Activated T-helper 17 cell treated with anti-CD3 and anti-CD28 coated beads, Interleukin-2, amount 50 U/mL, for 72 hours (primary cell): ENCODE measurements at regions not wholly inside any gene's neighbourhood (a gene's known extent, or its start where the extent isn't known, plus 50 kb on each side); places are given as distances from the start of the nearest gene placed in this dataset.
"Not testable (repeated sequence)": the region's sequence is repeated elsewhere in the genome, so short reads cannot be mapped to it uniquely, and the experiment has no call there.

Experiments used
- ATAC-seq: fragments of 150-1000 bp; cut with Tn5 transposase; replicated peaks from 2 replicates; pipeline ENCODE4 v1.10.0; 2021; ENCODE audit warnings: mild to moderate bottlenecking, moderate library complexity
- H3K27ac Mint-ChIP-seq: one replicate; pipeline ENCODE4 v1.8.0; 2022; ENCODE audit warnings: mixed read lengths
- H3K27me3 Mint-ChIP-seq: one replicate; pipeline ENCODE4 v1.8.0; 2022; ENCODE audit warnings: mixed read lengths
- H3K36me3 Mint-ChIP-seq: one replicate; pipeline ENCODE4 v1.8.0; 2022; ENCODE audit warnings: low read depth, mild to moderate bottlenecking, mixed read lengths
- H3K4me1 Mint-ChIP-seq: one replicate; pipeline ENCODE4 v1.8.0; 2022; ENCODE audit warnings: mixed read lengths
- H3K4me3 Mint-ChIP-seq: one replicate; pipeline ENCODE4 v1.8.0; 2022; ENCODE audit warnings: mild to moderate bottlenecking, mixed read lengths
- H3K9me3 Mint-ChIP-seq: one replicate; pipeline ENCODE4 v1.8.0; 2022; ENCODE audit warnings: mixed read lengths

GRCh38 chr13:80173224-80173623 is 167.7 kb downstream of the SPRY2 start:
- ATAC-seq = no peak
- Mint-ChIP-seq H3K9me3 (peaks cover 3% of the 10 kb centered on the region), H3K27me3 (no peaks in the 10 kb centered on the region), H3K27ac (no peak overlapping the region), H3K4me1 (no peaks in the 10 kb centered on the region), H3K36me3 (no peaks in the 10 kb centered on the region), H3K4me3 (no peak overlapping the region)

DNA sequence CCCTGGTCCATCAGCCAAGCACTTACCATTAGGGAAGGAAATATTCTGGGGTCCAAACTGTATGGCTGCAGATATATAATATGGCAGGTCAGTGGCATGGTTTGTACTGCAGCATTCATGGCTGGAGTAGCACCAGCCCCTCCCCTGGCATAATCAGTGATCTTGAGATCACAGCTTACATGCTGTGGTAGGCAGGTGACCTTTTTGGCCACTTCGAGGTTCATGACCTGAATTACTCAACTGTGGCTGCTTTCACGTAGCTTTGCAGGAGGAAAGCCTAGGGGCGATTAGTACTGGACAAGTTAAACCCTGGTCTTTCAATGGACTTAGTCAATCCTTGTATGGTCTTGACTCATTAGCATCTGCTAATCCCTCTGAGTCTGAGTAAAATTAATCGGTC is 169.8 kb downstream of the SPRY2 start:
- Mint-ChIP-seq H3K27me3 (no peaks in the 10 kb centered on the region), H3K27ac (no peak overlapping the region), H3K9me3 (peaks cover 3% of the 10 kb centered on the region), H3K4me3 (no peak overlapping the region), H3K4me1 (no peaks in the 10 kb centered on the region), H3K36me3 (no peaks in the 10 kb centered on the region)
- ATAC-seq = no peak

DNA sequence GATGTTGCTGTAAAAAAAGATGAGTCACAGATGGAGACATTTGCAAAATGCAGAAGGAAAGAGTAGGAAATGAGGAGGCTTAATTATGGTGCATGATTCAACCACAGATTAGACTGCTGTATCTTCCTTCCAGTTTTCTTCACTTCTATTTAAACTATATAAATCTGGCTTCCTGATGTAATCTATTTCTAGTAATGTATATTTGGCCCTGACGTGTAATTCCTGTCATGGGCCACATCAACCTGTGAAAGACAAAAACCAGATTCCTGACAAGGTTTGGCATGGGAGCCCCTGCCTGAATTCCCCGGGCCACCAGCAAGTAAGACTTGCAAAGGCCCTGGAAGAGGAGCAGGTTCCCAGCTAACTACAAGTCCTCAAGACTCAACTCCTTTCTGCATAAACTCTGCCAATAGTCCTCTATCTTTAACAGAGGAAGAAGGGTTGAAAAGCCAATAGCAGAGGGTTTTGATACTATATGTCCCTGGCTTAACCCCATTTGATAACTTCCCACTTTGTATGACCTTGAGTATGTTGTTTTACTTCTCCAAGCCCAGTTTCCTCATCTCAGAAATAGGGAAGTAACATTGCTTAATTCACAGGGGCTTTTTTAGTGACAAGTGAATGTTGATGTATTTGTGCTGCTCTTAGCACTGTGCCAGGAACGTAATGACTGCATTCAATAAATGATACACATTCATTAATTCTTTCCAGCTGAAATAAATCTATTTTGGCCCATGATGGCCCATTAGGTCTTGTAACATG is 172.7 kb downstream of the SPRY2 start:
- H3K4me1 Mint-ChIP-seq = no peaks in the 10 kb centered on the region
- no peak for ATAC-seq
- H3K36me3 Mint-ChIP-seq = no peaks in the 10 kb centered on the region
- H3K27ac Mint-ChIP-seq = no peak overlapping the region
- H3K9me3 Mint-ChIP-seq = peaks cover 3% of the 10 kb centered on the region
- no peaks in the 10 kb centered on the region for H3K27me3 Mint-ChIP-seq
- no peak overlapping the region for H3K4me3 Mint-ChIP-seq

DNA sequence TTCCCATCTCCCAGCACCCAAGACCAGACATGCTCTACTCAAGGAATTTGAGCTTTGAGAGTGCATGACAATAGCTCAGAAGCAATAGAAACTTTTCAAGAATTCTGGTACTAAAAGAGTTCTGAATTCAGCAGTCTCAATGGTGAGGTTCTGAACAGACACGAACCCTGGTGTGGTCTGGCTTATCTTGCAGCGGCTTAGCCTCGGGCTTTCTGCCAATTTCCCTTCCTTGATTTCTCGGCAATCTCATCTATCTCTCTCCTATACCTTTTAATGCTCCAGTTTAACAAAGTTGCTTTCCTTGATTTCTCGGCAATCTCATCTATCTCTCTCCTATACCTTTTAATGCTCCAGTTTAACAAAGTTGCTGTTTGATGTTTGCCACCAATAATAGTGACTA is 174.6 kb downstream of the SPRY2 start:
- no peak for ATAC-seq
- no peak overlapping the region for H3K4me3 Mint-ChIP-seq
- H3K4me1 Mint-ChIP-seq = no peaks in the 10 kb centered on the region
- no peaks in the 10 kb centered on the region for H3K36me3 Mint-ChIP-seq
- no peak overlapping the region for H3K27ac Mint-ChIP-seq
- H3K9me3 Mint-ChIP-seq = peaks cover 3% of the 10 kb centered on the region
- H3K27me3 Mint-ChIP-seq = no peaks in the 10 kb centered on the region

GRCh38 chr13:80164462-80164861 is 176.5 kb downstream of the SPRY2 start:
- H3K36me3 Mint-ChIP-seq = no peaks in the 10 kb centered on the region
- H3K4me1 Mint-ChIP-seq = no peaks in the 10 kb centered on the region
- H3K27ac Mint-ChIP-seq = no peak overlapping the region
- H3K4me3 Mint-ChIP-seq = no peak overlapping the region
- no peaks in the 10 kb centered on the region for H3K27me3 Mint-ChIP-seq
- no peak for ATAC-seq
- peaks cover 3% of the 10 kb centered on the region for H3K9me3 Mint-ChIP-seq

GRCh38 chr13:80161896-80162295 is 179.0 kb downstream of the SPRY2 start:
- no peak overlapping the region for H3K27ac Mint-ChIP-seq
- no peaks in the 10 kb centered on the region for H3K36me3 Mint-ChIP-seq
- H3K4me3 Mint-ChIP-seq = no peak overlapping the region
- no peak for ATAC-seq
- H3K4me1 Mint-ChIP-seq = no peaks in the 10 kb centered on the region
- H3K27me3 Mint-ChIP-seq = no peaks in the 10 kb centered on the region
- no peaks in the 10 kb centered on the region for H3K9me3 Mint-ChIP-seq

- no peak overlapping the region for H3K27ac Mint-ChIP-seq
- ATAC-seq = no peak
- no peak overlapping the region for H3K4me3 Mint-ChIP-seq
- no peaks in the 10 kb centered on the region for H3K4me1 Mint-ChIP-seq
- H3K27me3 Mint-ChIP-seq = no peaks in the 10 kb centered on the region
- no peaks in the 10 kb centered on the region for H3K36me3 Mint-ChIP-seq
- H3K9me3 Mint-ChIP-seq = peaks cover 4% of the 10 kb centered on the region
Measured at GRCh38 chr13:80161219-80161618, 179.7 kb downstream of the SPRY2 start.

DNA sequence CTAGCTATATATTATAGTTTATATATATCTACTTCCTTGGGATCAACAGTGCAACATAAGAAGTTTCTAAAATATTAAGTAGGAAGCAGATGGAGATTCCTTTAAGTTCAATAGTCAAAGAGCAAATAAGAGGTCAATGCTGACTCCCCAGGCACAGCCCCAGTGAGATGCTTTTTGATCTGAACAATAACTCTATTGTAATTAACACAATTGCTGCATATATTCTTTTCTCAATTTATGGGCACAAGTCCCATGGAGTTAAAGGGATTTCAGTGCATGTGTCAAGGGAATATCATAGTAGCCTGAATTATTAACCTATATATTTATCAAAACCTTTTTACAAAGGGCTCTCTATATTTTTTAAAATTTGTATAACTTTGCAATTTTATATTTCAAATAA is 180.8 kb downstream of the SPRY2 start:
- Mint-ChIP-seq H3K27me3 (no peaks in the 10 kb centered on the region), H3K27ac (no peak overlapping the region), H3K4me3 (no peak overlapping the region), H3K9me3 (peaks cover 4% of the 10 kb centered on the region), H3K36me3 (no peaks in the 10 kb centered on the region), H3K4me1 (no peaks in the 10 kb centered on the region)
- no peak for ATAC-seq

DNA sequence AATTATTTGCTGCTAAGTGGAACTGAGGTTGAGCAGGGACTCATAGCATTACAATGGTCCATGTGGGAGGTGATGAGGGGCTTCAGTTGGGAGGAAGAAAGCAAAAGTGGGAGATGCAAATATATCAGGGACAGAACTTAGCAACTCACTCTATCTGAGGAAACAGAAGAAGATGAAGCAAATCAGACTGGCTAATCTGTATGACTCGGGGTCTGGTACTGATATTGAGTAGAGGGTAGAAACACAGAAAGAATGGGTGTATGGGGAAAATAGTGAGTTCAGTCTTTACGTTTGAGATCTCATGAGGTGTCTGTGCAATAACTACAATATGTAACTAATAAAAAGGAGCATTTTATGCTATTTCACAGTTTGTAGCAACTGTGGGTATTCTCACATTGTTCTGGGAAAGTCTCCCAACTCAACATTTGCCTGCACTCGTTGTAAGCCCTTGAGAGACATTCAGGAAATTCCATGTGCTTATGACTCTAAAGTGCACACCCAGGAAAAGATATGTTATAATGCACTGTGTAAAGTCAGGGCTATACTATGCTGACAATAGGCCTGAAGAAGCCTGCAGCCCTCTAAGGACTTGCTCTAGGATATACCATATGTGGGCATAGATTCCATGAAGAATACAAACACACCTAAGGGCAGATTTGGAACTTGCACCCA is 183.5 kb downstream of the SPRY2 start:
- no peaks in the 10 kb centered on the region for H3K4me1 Mint-ChIP-seq
- no peak overlapping the region for H3K27ac Mint-ChIP-seq
- no peaks in the 10 kb centered on the region for H3K27me3 Mint-ChIP-seq
- peaks cover 4% of the 10 kb centered on the region for H3K9me3 Mint-ChIP-seq
- ATAC-seq = no peak
- no peak overlapping the region for H3K4me3 Mint-ChIP-seq
- H3K36me3 Mint-ChIP-seq = no peaks in the 10 kb centered on the region

DNA sequence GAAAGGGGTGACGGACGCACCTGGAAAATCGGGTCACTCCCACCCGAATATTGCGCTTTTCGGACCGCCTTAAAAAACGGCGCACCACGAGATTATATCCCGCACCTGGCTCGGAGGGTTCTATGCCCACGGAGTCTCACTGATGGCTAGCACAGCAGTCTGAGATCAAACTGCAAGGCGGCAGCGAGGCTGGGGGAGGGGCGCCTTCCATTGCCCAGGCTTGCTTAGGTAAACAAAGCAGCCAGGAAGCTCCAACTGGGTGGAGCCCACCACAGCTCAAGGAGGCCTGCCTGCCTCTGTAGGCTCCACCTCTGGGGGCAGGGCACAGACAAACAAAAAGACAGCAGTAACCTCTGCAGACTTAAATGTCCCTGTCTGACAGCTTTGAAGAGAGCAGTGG is 188.8 kb downstream of the SPRY2 start:
- H3K27me3 Mint-ChIP-seq, ATAC-seq, H3K4me1 Mint-ChIP-seq, H3K4me3 Mint-ChIP-seq, H3K9me3 Mint-ChIP-seq, H3K36me3 Mint-ChIP-seq, H3K27ac Mint-ChIP-seq: not testable (repeated sequence)

- no peak overlapping the region for H3K27ac Mint-ChIP-seq
Measured at GRCh38 chr13:80151016-80151415, 189.9 kb downstream of the SPRY2 start.

GRCh38 chr13:80149736-80150135 is 191.2 kb downstream of the SPRY2 start:
- Mint-ChIP-seq H3K4me1 (no peaks in the 10 kb centered on the region), H3K27me3 (no peaks in the 10 kb centered on the region), H3K27ac (no peak overlapping the region), H3K36me3 (no peaks in the 10 kb centered on the region), H3K4me3 (no peak overlapping the region), H3K9me3 (peaks cover 5% of the 10 kb centered on the region)
- ATAC-seq = no peak

More at GRCh38 chr13:80151016-80151415, 189.9 kb downstream of the SPRY2 start:
- Mint-ChIP-seq H3K9me3 (peaks cover 5% of the 10 kb centered on the region), H3K4me1 (no peaks in the 10 kb centered on the region), H3K4me3 (no peak overlapping the region), H3K27me3 (no peaks in the 10 kb centered on the region), H3K36me3 (no peaks in the 10 kb centered on the region)
- ATAC-seq = no peak

GRCh38 chr13:80145171-80145690 is 195.7 kb downstream of the SPRY2 start:
- Mint-ChIP-seq H3K4me3 (no peak overlapping the region), H3K27me3 (no peaks in the 10 kb centered on the region), H3K27ac (no peak overlapping the region), H3K9me3 (peaks cover 5% of the 10 kb centered on the region), H3K36me3 (no peaks in the 10 kb centered on the region), H3K4me1 (no peaks in the 10 kb centered on the region)
- ATAC-seq = no peak

DNA sequence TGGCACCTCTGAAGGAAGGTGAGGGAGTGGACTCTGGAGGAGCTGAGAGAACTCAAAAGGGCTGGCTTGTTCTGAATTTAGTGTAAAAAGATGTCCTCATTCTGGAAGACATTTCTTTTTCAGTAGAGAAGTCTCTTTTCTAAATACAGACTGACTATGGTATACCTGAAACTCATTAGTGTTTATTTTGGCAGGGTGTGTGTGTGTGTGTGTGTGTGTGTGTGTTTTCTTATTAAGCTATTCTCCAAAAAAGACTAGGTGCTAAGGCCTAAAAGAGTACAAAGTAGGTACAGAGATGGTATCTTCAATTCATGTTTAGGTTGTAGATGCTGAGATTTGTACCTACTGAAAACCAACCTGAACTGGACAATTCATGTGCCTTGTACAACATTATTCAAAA is 196.4 kb downstream of the SPRY2 start:
- H3K9me3 Mint-ChIP-seq = peaks cover 5% of the 10 kb centered on the region
- no peak overlapping the region for H3K27ac Mint-ChIP-seq
- H3K36me3 Mint-ChIP-seq = no peaks in the 10 kb centered on the region
- no peak for ATAC-seq
- H3K4me3 Mint-ChIP-seq = no peak overlapping the region
- no peaks in the 10 kb centered on the region for H3K4me1 Mint-ChIP-seq
- no peaks in the 10 kb centered on the region for H3K27me3 Mint-ChIP-seq

DNA sequence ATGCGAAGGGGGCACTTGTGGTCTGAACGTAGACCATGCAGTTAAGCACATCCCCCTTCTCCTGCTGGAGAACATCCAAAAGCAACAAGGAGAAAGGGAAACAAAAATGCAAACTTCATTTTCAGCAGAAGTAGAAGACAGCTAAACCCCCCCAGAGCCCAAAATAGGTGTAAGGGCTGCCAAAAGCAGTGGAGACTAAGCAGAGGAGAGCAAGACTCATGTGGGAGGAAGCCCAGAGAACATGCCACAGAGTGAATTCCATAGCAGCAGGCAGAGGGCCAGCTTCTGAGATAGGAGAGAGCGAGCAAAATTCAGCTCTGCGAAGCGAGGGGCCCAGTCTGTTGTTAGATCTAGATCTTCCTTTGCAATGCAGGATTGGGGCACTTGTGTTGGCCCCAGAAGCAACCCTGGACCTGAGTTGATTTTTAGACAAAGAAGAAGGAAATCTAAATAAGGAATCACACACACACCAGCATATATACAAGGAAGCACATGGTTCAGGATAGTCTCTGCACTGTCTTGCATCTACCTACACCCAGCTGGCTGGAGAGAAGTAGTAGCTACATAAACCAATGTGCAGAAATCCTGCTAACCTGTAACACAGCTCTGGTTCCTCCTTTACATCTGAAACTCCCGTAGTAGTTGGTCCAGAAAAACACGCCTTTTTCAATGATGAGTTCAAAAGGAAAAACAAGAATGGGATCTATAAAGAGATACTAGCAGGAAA is 199.6 kb downstream of the SPRY2 start:
- Mint-ChIP-seq H3K9me3 (no peaks in the 10 kb centered on the region), H3K4me3 (no peak overlapping the region), H3K4me1 (no peaks in the 10 kb centered on the region), H3K36me3 (no peaks in the 10 kb centered on the region), H3K27me3 (no peaks in the 10 kb centered on the region), H3K27ac (no peak overlapping the region)
- no peak for ATAC-seq
